ENCODE measurements at regions not wholly inside any gene's neighbourhood (a gene's known extent, or its start where the extent isn't known, plus 50 kb on each side); places are given as distances from the start of the nearest gene placed in this dataset.
"Not testable (repeated sequence)": the region's sequence is repeated elsewhere in the genome, so short reads cannot be mapped to it uniquely, and the experiment has no call there.

DNA sequence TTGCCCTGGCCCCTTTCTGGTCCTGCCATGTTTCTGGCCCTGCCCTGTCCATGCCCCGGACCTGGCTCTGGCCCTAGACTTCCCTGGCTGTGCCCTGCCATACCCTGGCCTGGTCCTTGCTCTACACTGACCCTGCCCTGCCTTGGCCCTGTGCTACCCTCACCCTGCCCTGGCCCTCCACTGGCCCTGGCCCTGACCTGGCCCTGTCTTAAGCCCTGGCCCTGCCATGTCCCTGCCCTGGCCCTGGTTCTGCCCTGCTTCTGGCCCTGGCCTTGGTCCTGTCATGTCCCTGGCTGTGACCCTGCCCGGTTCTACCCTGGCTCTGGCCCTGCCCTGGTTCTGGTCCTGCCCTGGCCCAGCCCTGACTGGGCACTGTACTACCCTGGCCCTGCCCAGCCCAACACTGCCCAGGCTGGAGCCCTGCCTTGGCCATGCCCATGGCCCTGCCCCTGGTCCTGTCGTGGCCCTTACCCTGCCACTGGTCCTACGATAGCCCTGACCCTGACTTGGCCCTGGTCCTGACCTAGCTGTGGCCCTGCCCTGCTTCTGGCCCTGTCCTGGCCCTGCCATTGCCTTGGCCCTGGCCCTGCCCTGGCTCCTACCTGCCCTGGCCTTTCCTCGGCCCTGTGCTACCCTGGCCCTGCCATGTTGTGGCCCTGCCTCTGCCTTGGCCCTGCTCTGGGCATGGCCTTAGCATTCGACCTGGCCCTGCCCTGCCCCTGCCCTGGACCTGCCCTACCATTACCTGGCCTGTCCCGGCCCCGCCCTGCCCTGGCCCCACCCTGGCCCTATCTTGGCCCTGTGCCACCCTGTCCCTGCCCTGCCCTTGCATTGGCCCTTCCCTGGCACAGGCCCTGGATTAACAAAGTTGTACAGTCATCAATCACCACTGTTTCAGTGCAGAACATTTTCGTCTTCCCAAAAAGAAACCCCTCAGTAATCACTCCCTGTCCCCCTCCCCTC, 223.5 kb downstream of the LIPI start:
- not testable (repeated sequence) for H3K27ac Mint-ChIP-seq (ENCODE audit: unreplicated experiment); H3K36me3 Mint-ChIP-seq (ENCODE audit: unreplicated experiment); H3K4me3 Mint-ChIP-seq (ENCODE audit: unreplicated experiment); H3K27me3 Mint-ChIP-seq (ENCODE audit: unreplicated experiment); H3K4me1 Mint-ChIP-seq (ENCODE audit: unreplicated experiment); DNase-seq (ENCODE audit: extremely low spot score, unreplicated experiment)
- H3K9me3 Mint-ChIP-seq (ENCODE audit: unreplicated experiment) = peaks cover 13% of the 10 kb centered on the region

DNA sequence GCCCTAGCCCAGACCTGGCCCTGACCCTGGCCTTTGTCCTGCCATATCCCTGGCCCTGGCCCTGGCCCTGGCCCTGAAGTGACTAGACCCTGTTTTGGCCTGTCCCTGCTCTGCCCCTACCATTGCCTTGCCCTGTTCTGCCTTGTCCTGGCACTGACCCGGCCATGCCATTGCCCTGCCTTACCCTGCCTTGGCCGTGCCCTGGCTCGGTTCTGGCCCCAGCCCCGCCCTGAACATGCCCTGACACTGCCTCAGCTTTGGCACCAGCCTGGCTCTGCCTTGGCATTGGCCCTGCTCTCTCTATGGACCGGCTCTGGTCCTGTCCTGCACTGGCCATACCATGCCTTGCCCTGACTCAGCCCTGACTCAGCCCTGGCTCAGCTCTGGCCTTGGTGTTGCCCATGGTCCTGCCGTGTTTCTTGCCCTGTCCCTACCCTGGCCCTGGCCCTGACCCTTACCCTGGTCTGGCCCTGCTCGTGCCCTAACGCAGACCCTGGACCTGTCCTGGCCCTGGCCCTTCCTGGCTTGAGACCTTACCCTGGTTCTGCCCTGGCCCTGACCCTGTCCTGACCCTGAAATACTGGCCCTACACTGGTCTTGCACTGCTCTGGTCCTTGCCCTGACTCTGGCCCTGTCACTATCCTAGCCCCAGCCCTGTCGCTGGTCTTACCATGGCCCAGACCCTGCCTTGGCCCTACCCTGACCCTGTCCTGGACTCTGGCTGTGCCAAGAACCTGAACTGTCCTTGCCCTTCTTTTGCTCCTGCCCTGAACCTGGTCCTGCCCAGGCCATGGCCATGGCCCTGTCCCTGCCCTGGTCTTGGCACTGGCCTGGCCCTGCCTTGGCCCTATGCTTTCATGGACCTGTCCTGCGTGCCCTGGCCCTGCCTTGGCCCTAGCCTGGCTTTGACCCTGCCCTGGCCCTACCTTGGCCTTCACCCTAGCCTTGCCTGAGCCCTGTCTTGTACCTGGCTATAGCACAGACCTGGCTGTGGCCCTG, 224.6 kb downstream of the LIPI start:
- not testable (repeated sequence) for H3K4me3 Mint-ChIP-seq (ENCODE audit: unreplicated experiment); H3K36me3 Mint-ChIP-seq (ENCODE audit: unreplicated experiment); H3K27ac Mint-ChIP-seq (ENCODE audit: unreplicated experiment); H3K4me1 Mint-ChIP-seq (ENCODE audit: unreplicated experiment); H3K27me3 Mint-ChIP-seq (ENCODE audit: unreplicated experiment)
- DNase-seq (ENCODE audit: extremely low spot score, unreplicated experiment) = peak; percentile 78
- H3K9me3 Mint-ChIP-seq (ENCODE audit: unreplicated experiment) = peaks cover 14% of the 10 kb centered on the region

DNA sequence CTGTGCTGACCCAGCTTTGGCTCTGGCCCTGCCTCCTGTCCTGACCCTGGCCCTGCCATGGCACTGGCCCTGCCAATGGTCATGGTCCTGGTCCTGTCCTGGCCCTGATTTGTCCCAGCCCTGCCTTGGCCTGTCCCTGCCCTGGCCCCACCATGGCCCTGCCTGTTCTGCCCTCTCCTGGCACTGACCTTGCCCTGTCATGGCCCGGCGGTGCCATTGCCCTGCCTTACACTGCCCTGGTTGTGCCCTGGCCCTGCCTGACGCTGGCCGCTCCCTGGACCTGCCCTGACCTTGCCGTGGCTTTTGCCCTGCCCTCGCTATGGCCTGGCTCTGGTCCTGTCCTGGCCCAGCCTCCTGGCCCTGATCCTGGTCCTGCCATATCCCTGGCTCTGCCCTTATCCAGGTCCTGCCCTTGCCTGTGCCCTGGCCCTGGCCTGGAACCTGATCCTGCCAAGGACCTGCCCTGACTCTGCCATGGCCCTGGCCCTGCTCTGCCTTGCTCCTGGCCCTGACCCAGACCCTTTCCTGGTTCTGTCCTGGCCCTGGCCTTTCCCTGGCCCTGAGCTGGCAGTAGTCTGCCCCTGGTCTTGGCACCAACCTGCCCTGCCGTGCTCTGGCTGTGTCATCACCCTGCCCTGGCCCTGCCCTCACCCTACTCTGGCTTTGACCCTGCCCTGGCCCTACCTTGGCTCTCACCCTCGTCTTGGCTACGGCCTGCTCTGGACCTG, 225.5 kb downstream of the LIPI start:
- H3K4me3 Mint-ChIP-seq (ENCODE audit: unreplicated experiment); H3K27me3 Mint-ChIP-seq (ENCODE audit: unreplicated experiment); H3K4me1 Mint-ChIP-seq (ENCODE audit: unreplicated experiment); H3K27ac Mint-ChIP-seq (ENCODE audit: unreplicated experiment); H3K36me3 Mint-ChIP-seq (ENCODE audit: unreplicated experiment): not testable (repeated sequence)
- peaks cover 14% of the 10 kb centered on the region for H3K9me3 Mint-ChIP-seq (ENCODE audit: unreplicated experiment)
- DNase-seq (ENCODE audit: extremely low spot score, unreplicated experiment) = peak; percentile 81

DNA sequence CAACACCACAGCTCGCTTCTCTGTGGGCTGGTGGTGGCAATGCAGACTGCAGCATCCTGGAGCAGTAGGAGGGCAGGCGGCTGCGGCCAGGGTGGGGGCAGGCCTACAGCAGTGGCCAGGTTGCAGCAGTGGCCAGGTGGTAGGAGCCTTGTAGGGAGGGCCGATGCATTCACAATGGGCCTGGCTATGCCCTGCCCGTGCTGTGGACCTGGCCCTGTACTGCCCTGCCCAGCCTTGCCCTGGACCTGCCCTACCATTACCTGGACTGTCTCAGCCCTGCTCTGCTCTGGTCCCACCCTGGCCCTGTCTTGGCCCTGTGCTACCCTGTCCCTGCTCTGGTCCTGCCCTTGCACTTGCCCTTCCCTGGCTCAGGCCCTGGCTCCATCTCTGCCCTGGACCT, 226.0 kb downstream of the LIPI start:
- H3K9me3 Mint-ChIP-seq (ENCODE audit: unreplicated experiment) = peaks cover 14% of the 10 kb centered on the region
- H3K4me1 Mint-ChIP-seq (ENCODE audit: unreplicated experiment) = not testable (repeated sequence)

DNA sequence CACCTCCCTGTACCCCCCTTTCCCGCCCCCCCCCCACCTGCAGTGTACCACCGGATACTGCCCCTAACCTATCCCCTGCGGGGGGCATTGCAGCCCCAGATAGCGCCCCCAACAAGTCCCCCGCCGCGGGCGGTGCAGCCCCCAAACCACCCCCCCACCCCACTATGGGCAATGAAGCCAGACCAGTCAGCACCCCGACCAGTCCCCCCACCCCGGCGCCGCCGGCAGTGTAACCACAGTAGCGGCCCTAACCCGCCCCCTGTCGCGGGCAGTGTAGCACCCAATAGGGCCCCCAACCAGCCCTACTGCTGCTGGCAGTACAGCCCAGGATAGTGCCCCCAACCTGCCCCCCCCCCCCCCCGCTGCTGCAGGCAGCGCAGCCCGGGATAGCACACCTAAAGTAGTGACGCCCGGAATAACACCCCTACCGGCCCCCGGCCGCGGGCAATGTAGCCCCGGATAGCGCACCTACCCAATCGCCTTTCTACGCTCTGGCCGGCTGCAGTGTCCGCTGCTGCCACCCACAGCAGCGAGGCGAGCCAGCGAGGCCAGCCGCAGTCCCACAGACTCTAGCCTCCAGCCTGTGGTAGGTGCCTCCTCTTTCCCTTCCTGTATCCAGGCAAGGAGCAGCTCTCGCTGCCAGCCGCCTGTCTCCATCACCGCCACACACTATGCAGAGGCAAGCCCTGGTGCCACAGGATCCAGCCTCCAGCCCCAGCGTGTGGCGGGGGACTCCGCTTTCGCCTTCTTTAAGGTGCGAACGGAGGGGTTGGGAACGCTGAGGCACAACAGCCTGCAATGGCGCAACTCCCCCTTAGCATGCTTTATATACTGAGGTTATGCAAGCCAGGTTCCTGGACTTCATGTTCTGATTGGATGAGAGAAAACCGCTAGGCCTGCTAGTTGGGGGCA, 229.3 kb downstream of the LIPI start:
- H3K36me3 Mint-ChIP-seq (ENCODE audit: unreplicated experiment) = not testable (repeated sequence)

More for the DNA sequence above, 226.0 kb downstream of the LIPI start:
- H3K4me3 Mint-ChIP-seq (ENCODE audit: unreplicated experiment); DNase-seq (ENCODE audit: extremely low spot score, unreplicated experiment); H3K36me3 Mint-ChIP-seq (ENCODE audit: unreplicated experiment); H3K27me3 Mint-ChIP-seq (ENCODE audit: unreplicated experiment); H3K27ac Mint-ChIP-seq (ENCODE audit: unreplicated experiment): not testable (repeated sequence)

DNA sequence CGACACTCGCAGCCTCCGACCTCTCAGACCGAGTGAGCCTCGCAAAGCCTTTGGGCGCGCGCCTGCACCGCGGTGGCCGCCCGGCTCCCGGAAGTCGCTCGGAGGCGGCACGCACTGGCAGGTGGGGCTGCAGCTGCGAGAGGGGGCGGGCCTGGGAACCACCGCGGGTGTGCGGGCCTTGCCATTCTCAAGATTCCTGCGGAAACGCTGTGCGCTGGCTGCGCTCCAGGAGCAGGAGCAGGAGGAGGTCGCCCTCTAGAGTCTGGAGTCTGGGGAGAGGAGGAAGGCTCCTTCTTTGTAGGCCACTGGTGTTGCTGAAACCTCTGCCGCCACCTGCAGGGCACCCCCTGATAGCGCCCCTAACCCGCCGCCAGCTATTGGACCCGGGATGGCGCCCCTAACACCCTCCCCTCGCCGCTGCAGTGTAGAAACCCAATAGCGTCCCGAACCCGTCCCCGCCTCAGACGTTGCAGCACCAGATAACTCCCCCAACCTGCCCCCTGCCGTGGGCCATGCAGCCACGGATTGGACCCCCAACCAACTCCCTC, 230.6 kb downstream of the LIPI start:
- H3K36me3 Mint-ChIP-seq (ENCODE audit: unreplicated experiment); H3K4me3 Mint-ChIP-seq (ENCODE audit: unreplicated experiment); H3K4me1 Mint-ChIP-seq (ENCODE audit: unreplicated experiment); H3K27me3 Mint-ChIP-seq (ENCODE audit: unreplicated experiment); H3K27ac Mint-ChIP-seq (ENCODE audit: unreplicated experiment): not testable (repeated sequence)
- H3K9me3 Mint-ChIP-seq (ENCODE audit: unreplicated experiment) = peaks cover 14% of the 10 kb centered on the region
- peak; percentile 78 for DNase-seq (ENCODE audit: extremely low spot score, unreplicated experiment)

More for the DNA sequence above, 229.3 kb downstream of the LIPI start:
- H3K4me1 Mint-ChIP-seq (ENCODE audit: unreplicated experiment); H3K4me3 Mint-ChIP-seq (ENCODE audit: unreplicated experiment); DNase-seq (ENCODE audit: extremely low spot score, unreplicated experiment); H3K27ac Mint-ChIP-seq (ENCODE audit: unreplicated experiment); H3K27me3 Mint-ChIP-seq (ENCODE audit: unreplicated experiment): not testable (repeated sequence)
- peaks cover 14% of the 10 kb centered on the region for H3K9me3 Mint-ChIP-seq (ENCODE audit: unreplicated experiment)

DNA sequence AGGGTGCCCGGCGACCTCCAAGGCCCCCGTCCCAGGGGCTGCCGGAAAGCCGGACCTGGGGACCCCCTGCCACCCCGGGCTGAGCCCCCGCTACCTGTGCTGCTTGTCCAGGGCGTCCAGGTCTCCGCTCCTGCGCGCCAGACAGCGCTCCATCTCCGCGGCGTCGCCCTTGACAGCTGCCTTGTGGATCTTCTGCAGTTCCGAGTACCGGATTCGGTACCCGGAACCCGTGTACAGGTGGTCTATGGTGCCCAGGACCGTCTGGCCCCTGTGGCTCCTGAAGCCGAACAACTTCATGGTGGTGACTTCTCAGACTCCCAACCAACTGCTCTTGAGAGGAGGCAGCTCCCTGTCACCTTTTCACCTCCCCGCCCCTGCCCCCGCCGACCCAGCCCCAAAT, 231.1 kb downstream of the LIPI start:
- H3K27me3 Mint-ChIP-seq (ENCODE audit: unreplicated experiment); H3K27ac Mint-ChIP-seq (ENCODE audit: unreplicated experiment); H3K4me1 Mint-ChIP-seq (ENCODE audit: unreplicated experiment); H3K4me3 Mint-ChIP-seq (ENCODE audit: unreplicated experiment); H3K36me3 Mint-ChIP-seq (ENCODE audit: unreplicated experiment): not testable (repeated sequence)
- peak; percentile 83 for DNase-seq (ENCODE audit: extremely low spot score, unreplicated experiment)
- H3K9me3 Mint-ChIP-seq (ENCODE audit: unreplicated experiment) = peaks cover 14% of the 10 kb centered on the region

DNA sequence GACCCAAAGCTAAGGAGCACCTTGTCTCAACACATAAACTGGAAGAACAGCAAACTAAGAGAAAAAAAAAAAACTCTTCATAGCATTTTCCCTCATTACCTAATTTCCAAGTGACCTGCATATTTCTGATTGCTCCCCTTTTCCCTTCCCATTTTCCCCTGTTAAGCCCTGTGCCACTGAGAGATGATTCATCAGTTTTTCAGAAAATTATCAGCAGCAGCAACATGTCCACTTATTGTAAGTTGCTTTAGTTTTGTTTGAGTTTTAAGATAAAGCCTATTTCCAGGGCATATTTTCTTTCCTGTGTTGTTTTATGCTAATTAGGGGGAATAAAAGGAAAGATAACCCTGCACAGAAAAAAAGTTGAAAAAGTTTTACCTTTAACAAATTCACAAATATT, 236.2 kb downstream of the LIPI start:
- DNase-seq (ENCODE audit: extremely low spot score, unreplicated experiment); H3K4me1 Mint-ChIP-seq (ENCODE audit: unreplicated experiment); H3K27me3 Mint-ChIP-seq (ENCODE audit: unreplicated experiment); H3K9me3 Mint-ChIP-seq (ENCODE audit: unreplicated experiment); H3K4me3 Mint-ChIP-seq (ENCODE audit: unreplicated experiment); H3K27ac Mint-ChIP-seq (ENCODE audit: unreplicated experiment); H3K36me3 Mint-ChIP-seq (ENCODE audit: unreplicated experiment): not testable (repeated sequence)

DNA sequence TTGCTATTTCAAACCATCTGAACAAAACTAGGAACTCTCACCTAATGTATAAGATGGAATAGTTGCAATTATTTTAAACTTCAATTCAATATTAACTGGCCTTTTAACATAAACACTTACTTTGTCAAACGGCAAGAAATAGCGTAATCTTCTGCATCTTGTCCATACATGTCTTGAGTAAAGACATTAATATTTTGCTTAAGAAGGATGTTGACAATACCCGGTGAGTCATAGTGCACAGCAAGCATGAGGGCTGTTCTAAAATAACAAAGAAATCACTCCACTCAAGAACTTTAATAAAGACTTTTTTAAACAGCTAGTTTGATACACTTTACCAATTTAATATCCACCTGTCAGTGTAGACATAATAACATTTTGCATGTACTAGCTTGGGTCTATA, 240.9 kb downstream of the LIPI start:
- H3K9me3 Mint-ChIP-seq (ENCODE audit: unreplicated experiment) = peaks cover 15% of the 10 kb centered on the region
- H3K27ac Mint-ChIP-seq (ENCODE audit: unreplicated experiment); H3K27me3 Mint-ChIP-seq (ENCODE audit: unreplicated experiment); H3K4me1 Mint-ChIP-seq (ENCODE audit: unreplicated experiment); DNase-seq (ENCODE audit: extremely low spot score, unreplicated experiment); H3K36me3 Mint-ChIP-seq (ENCODE audit: unreplicated experiment); H3K4me3 Mint-ChIP-seq (ENCODE audit: unreplicated experiment): not testable (repeated sequence)

DNA sequence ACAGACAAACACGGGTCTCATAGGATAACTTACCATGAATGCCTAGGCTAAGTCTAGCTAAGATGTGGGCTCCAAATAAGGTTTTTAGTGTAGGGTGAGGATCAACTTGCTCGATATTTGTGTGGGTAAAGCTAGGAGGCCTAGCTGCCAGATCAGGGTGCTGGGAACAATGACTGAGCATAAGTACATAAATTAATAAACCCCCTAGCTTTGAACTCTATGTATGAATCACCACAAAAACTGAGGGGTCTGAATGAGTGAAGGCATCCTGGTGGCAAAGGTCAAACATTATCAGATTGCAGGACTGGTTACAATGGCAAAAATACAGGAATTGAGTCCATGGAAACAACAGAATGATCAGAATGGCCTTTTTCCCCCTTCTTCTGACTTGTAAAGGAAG, 241.8 kb downstream of the LIPI start:
- not testable (repeated sequence) for H3K4me3 Mint-ChIP-seq (ENCODE audit: unreplicated experiment); H3K4me1 Mint-ChIP-seq (ENCODE audit: unreplicated experiment); DNase-seq (ENCODE audit: extremely low spot score, unreplicated experiment); H3K36me3 Mint-ChIP-seq (ENCODE audit: unreplicated experiment); H3K27ac Mint-ChIP-seq (ENCODE audit: unreplicated experiment); H3K27me3 Mint-ChIP-seq (ENCODE audit: unreplicated experiment)
- H3K9me3 Mint-ChIP-seq (ENCODE audit: unreplicated experiment) = peaks cover 20% of the 10 kb centered on the region

All from osteocyte (in vitro differentiated cells).